K562 (cell line): ENCODE measurements at regions not wholly inside any gene's neighbourhood (a gene's known extent, or its start where the extent isn't known, plus 50 kb on each side); places are given as distances from the start of the nearest gene placed in this dataset.

Experiments
- DNMT1 ChIP-seq: fragments of 450-650 bp; IDR thresholded peaks from 2 replicates; pipeline ENCODE4 v1.6.1; 2016; ENCODE audit warnings: antibody characterized with exemption, mild to moderate bottlenecking
- KAT7 ChIP-seq: sonication (generic); formaldehyde crosslinking; IDR thresholded peaks from 2 replicates; pipeline ENCODE4 v1.8.0; 2022; ENCODE audit warnings: missing genetic modification reagents, mild to moderate bottlenecking, borderline replicate concordance
- MTA3 ChIP-seq: fragments of 450-650 bp; formaldehyde crosslinking; IDR thresholded peaks from 2 replicates; pipeline ENCODE4 v1.6.1; 2017; ENCODE audit warnings: mild to moderate bottlenecking, borderline replicate concordance
- NFATC3 ChIP-seq: fragments of 450-650 bp; IDR thresholded peaks from 2 replicates; pipeline ENCODE4 v1.6.1; 2017; ENCODE audit warnings: mild to moderate bottlenecking
- PCBP1 ChIP-seq: fragments of 200-400 bp; formaldehyde crosslinking; IDR thresholded peaks from 2 replicates; pipeline ENCODE4 v1.6.1; 2018; ENCODE audit warnings: mild to moderate bottlenecking, low read depth, low read length; ENCODE audit not compliant: poor library complexity, severe bottlenecking
- PRPF4 ChIP-seq: fragments of 200-400 bp; formaldehyde crosslinking; IDR thresholded peaks from one replicate; pipeline ENCODE4 v1.6.1; 2017; ENCODE audit warnings: low read length, low read depth, mild to moderate bottlenecking; ENCODE audit not compliant: insufficient read depth, poor library complexity, severe bottlenecking
- RBM34 ChIP-seq: fragments of 200-400 bp; formaldehyde crosslinking; IDR thresholded peaks from 2 replicates; pipeline ENCODE4 v1.6.1; 2018; ENCODE audit warnings: low read length, borderline replicate concordance; ENCODE audit not compliant: insufficient read depth
- SNIP1 ChIP-seq: fragments of 450-650 bp; IDR thresholded peaks from 2 replicates; pipeline ENCODE4 v1.7.1; 2017; ENCODE audit warnings: low read depth, mild to moderate bottlenecking
- TAF1 ChIP-seq: IDR thresholded peaks from 2 replicates; pipeline ENCODE4 v1.6.1; 2011; ENCODE audit warnings: mild to moderate bottlenecking, low read length, moderate library complexity; ENCODE audit not compliant: insufficient read depth, control insufficient read depth, severe bottlenecking; ENCODE audit errors: extremely low read depth
- ZNF165 ChIP-seq: fragments of 250-450 bp; sonication (Bioruptor Pico); IDR thresholded peaks from 2 replicates; pipeline ENCODE4 v1.4.0; 2020; ENCODE audit warnings: borderline replicate concordance
- TF ChIP-seq, protein P1 (sequence below), 3 experiments: IDR thresholded peaks in 2 of 3; conservative IDR thresholded peaks in 1 of 3; 2 replicates each; pipeline ENCODE4 v1.5.1; 2011 to 2012; ENCODE audit warnings: low read length in 3 of 3, mild to moderate bottlenecking in 3 of 3, control low read depth in 2 of 3, improper control_type of control experiment in 1 of 3, inconsistent platforms in 1 of 3, low read depth in 1 of 3, mixed read lengths in 1 of 3, moderate library complexity in 1 of 3; ENCODE audit not compliant: insufficient read depth in 2 of 3
- TF ChIP-seq, protein P2 (sequence below): IDR thresholded peaks from 2 replicates; pipeline ENCODE4 v1.6.1; 2012; ENCODE audit warnings: low read depth, low read length, improper control_type of control experiment, borderline replicate concordance
- TF ChIP-seq, protein P3 (sequence below): sonication (generic); formaldehyde crosslinking; IDR thresholded peaks from 2 replicates; pipeline ENCODE4 v1.8.1; 2023; ENCODE audit warnings: mild to moderate bottlenecking, missing genetic modification reagents

DNA sequence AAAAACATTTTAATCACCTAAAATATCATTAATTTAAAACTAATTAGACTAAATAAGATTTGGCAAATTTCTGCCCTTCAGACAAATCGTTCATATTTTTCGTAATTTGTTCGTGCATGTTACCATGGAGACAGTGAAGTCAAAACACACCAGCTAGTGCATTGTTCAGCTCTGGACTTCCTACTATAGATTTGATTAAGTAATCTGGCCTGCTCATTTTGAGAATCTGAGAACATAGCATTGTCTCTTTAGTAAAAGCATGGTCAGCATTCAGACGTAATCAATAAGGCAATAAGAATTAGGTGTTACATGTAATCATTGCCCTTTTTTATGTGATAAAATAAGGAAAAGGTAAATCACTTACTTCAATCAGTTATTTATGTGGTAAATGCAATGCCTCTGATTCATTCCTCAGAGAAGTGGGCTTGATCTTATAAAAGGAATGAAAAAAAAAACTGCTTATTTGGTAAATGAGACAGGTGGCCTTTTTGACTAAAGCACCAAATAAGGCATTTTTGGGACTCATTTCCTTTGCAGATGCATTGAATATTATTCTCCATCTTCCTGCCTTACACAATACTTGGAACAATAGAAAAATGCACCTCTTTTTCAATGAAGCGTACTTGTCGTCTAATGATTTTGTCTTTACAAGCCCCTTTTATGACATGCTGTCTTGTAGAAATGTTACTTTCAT is 84.5 kb upstream of the FNDC3B start:
- TF ChIP-seq ZNF165 (no peak), KAT7 (CRISPR knock-in tag) (no peak), NFATC3 (no peak), PCBP1 (no peak), RBM34 (no peak), PRPF4 (no peak), MTA3 (no peak), SNIP1 (no peak), DNMT1 (no peak), TAF1 (no peak)
- TF ChIP-seq, protein P1, sequence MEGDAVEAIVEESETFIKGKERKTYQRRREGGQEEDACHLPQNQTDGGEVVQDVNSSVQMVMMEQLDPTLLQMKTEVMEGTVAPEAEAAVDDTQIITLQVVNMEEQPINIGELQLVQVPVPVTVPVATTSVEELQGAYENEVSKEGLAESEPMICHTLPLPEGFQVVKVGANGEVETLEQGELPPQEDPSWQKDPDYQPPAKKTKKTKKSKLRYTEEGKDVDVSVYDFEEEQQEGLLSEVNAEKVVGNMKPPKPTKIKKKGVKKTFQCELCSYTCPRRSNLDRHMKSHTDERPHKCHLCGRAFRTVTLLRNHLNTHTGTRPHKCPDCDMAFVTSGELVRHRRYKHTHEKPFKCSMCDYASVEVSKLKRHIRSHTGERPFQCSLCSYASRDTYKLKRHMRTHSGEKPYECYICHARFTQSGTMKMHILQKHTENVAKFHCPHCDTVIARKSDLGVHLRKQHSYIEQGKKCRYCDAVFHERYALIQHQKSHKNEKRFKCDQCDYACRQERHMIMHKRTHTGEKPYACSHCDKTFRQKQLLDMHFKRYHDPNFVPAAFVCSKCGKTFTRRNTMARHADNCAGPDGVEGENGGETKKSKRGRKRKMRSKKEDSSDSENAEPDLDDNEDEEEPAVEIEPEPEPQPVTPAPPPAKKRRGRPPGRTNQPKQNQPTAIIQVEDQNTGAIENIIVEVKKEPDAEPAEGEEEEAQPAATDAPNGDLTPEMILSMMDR (IDR thresholded peaks at IDR 0.05 in 2 of 3, conservative IDR thresholded peaks at IDR 0.05 in 1 of 3; ENCODE audit: insufficient read depth in 2 of 3, low read depth in 1 of 3, low read length in 3 of 3) = no peak
- TF ChIP-seq, protein P2, sequence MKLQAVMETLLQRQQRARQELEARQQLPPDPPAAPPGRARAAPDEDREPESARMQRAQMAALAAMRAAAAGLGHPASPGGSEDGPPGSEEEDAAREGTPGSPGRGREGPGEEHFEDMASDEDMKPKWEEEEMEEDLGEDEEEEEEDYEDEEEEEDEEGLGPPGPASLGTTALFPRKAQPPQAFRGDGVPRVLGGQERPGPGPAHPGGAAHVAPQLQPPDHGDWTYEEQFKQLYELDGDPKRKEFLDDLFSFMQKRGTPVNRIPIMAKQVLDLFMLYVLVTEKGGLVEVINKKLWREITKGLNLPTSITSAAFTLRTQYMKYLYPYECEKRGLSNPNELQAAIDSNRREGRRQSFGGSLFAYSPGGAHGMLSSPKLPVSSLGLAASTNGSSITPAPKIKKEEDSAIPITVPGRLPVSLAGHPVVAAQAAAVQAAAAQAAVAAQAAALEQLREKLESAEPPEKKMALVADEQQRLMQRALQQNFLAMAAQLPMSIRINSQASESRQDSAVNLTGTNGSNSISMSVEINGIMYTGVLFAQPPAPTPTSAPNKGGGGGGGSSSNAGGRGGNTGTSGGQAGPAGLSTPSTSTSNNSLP = no peak
- TF ChIP-seq, protein P3, sequence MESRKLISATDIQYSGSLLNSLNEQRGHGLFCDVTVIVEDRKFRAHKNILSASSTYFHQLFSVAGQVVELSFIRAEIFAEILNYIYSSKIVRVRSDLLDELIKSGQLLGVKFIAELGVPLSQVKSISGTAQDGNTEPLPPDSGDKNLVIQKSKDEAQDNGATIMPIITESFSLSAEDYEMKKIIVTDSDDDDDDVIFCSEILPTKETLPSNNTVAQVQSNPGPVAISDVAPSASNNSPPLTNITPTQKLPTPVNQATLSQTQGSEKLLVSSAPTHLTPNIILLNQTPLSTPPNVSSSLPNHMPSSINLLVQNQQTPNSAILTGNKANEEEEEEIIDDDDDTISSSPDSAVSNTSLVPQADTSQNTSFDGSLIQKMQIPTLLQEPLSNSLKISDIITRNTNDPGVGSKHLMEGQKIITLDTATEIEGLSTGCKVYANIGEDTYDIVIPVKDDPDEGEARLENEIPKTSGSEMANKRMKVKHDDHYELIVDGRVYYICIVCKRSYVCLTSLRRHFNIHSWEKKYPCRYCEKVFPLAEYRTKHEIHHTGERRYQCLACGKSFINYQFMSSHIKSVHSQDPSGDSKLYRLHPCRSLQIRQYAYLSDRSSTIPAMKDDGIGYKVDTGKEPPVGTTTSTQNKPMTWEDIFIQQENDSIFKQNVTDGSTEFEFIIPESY (CRISPR knock-in tag) = no peak
